Chondrocyte (in vitro differentiated cells): ENCODE measurements at regions not wholly inside any gene's neighbourhood (a gene's known extent, or its start where the extent isn't known, plus 50 kb on each side); places are given as distances from the start of the nearest gene placed in this dataset.

Experiments
- DNase-seq: peaks from one replicate; pipeline ENCODE4 v3.0.0; 2021; ENCODE audit warnings: mixed read lengths, low spot score
- H3K27ac Mint-ChIP-seq: one replicate; pipeline ENCODE4 v1.8.0; 2021; ENCODE audit warnings: mild to moderate bottlenecking, moderate library complexity, mixed read lengths; ENCODE audit not compliant: unreplicated experiment
- H3K27me3 Mint-ChIP-seq: 2 replicates; pipeline ENCODE4 v1.8.0; 2021; ENCODE audit warnings: low read depth, mixed read lengths
- H3K36me3 Mint-ChIP-seq: 2 replicates; pipeline ENCODE4 v1.8.0; 2021; ENCODE audit warnings: low read depth, mixed read lengths
- H3K4me1 Mint-ChIP-seq: 2 replicates; pipeline ENCODE4 v1.8.0; 2021; ENCODE audit warnings: low read depth, mild to moderate bottlenecking, mixed read lengths
- H3K4me3 Mint-ChIP-seq: one replicate; pipeline ENCODE4 v1.8.0; 2021; ENCODE audit warnings: mild to moderate bottlenecking, moderate library complexity, mixed read lengths; ENCODE audit not compliant: unreplicated experiment
- H3K9me3 Mint-ChIP-seq: 2 replicates; pipeline ENCODE4 v1.8.0; 2021; ENCODE audit warnings: low read depth, mixed read lengths
- TF ChIP-seq, protein P1 (sequence below): fragments of 200-600 bp; sonication (generic); IDR thresholded peaks from 2 replicates; pipeline ENCODE4 v1.5.0; 2021; ENCODE audit warnings: antibody characterized with exemption, mild to moderate bottlenecking, moderate library complexity

DNA sequence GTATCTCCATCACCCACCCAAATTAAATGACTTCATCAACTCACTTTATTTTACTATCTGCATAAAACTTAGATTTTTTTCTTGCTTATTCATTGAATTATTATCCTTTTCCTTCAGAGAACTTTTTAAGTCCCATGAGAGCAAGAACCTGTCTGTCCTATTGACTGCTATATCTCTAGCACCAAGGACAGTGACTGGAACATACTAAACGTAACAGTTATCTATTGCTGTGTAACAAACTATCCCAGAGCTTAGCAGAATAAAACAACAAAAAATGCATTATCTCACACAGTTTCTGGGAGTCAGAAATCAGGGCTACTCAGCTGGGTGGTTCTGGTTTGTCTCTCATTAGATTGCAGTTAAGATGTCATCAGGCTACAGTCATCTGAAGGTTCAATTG is 401.7 kb upstream of the AUTS2 start:
- Mint-ChIP-seq H3K4me3 (no peak overlapping the region), H3K27me3 (no peaks in the 10 kb centered on the region), H3K9me3 (peaks cover 11% of the 10 kb centered on the region), H3K36me3 (no peaks in the 10 kb centered on the region), H3K27ac (no peak overlapping the region), H3K4me1 (no peaks in the 10 kb centered on the region)
- DNase-seq: no peak
- TF ChIP-seq, protein P1, sequence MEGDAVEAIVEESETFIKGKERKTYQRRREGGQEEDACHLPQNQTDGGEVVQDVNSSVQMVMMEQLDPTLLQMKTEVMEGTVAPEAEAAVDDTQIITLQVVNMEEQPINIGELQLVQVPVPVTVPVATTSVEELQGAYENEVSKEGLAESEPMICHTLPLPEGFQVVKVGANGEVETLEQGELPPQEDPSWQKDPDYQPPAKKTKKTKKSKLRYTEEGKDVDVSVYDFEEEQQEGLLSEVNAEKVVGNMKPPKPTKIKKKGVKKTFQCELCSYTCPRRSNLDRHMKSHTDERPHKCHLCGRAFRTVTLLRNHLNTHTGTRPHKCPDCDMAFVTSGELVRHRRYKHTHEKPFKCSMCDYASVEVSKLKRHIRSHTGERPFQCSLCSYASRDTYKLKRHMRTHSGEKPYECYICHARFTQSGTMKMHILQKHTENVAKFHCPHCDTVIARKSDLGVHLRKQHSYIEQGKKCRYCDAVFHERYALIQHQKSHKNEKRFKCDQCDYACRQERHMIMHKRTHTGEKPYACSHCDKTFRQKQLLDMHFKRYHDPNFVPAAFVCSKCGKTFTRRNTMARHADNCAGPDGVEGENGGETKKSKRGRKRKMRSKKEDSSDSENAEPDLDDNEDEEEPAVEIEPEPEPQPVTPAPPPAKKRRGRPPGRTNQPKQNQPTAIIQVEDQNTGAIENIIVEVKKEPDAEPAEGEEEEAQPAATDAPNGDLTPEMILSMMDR: no peak

DNA sequence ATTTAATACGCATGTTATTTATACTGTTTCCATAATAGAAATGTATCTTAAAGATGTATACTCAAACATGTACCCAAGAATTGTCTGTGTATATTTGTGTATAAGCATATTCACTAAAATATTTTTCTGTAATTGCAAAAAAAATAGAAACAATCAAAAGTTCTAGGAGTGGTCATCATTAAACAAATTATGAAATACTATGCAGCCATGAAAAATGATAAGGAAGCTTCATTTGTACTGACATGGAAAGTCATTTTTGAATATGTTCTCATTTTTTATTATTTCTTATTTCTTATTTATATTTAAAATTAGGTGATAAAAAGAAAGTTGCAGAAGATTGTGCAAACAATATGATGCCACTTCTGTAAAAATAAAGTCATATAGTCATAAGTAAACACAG is 400.0 kb upstream of the AUTS2 start:
- Mint-ChIP-seq H3K4me1 (no peaks in the 10 kb centered on the region), H3K36me3 (no peaks in the 10 kb centered on the region), H3K27ac (no peak overlapping the region), H3K4me3 (no peak overlapping the region), H3K27me3 (no peaks in the 10 kb centered on the region), H3K9me3 (peaks cover 11% of the 10 kb centered on the region)
- TF ChIP-seq, protein P1: no peak
- DNase-seq: no peak

DNA sequence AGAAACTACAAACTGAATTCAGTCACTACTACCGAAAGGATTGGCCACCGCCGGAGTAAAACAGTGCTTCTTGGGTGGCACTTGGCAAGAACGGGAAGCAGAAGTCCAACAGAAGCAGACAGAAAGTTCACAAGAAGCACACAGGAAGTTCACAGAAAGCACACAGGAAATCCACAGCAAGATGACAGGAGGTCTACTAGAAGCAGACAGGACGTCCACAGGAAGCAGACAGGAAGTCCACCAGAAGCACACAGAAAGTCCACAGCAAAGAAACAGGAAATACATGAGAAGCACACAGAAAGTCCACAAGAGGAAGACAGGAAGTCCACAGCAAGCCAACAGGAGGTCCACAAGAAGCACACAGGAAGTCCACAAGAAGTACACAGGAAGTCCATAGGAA is 399.2 kb upstream of the AUTS2 start:
- TF ChIP-seq, protein P1: no peak
- no peak for DNase-seq
- H3K4me1 Mint-ChIP-seq: no peaks in the 10 kb centered on the region
- H3K27me3 Mint-ChIP-seq: no peaks in the 10 kb centered on the region
- no peak overlapping the region for H3K4me3 Mint-ChIP-seq
- no peak overlapping the region for H3K27ac Mint-ChIP-seq
- H3K9me3 Mint-ChIP-seq: peaks cover 8% of the 10 kb centered on the region
- H3K36me3 Mint-ChIP-seq: no peaks in the 10 kb centered on the region

DNA sequence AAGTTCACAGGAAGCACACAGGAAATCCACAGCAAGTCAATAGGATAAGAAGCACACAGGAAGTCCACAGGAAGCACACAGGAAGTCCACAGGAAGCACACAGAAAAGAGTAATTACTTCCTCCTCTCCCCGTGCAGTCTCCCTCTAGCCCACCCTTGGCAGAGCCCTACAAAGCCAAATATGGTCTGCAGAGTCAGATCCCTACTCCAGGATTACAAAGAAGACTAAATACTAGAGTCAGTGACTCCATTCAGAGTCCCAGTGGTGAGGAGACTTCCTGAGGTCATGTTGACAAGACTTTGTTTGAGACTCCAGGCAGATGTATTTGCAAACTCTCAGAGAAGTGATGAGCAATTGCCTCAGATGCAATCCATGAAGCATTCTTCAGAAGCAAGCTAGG is 398.6 kb upstream of the AUTS2 start:
- H3K4me1 Mint-ChIP-seq: no peaks in the 10 kb centered on the region
- TF ChIP-seq, protein P1: no peak
- no peak overlapping the region for H3K4me3 Mint-ChIP-seq
- H3K27me3 Mint-ChIP-seq: no peaks in the 10 kb centered on the region
- no peaks in the 10 kb centered on the region for H3K36me3 Mint-ChIP-seq
- DNase-seq: no peak
- H3K27ac Mint-ChIP-seq: no peak overlapping the region
- peaks cover 8% of the 10 kb centered on the region for H3K9me3 Mint-ChIP-seq

DNA sequence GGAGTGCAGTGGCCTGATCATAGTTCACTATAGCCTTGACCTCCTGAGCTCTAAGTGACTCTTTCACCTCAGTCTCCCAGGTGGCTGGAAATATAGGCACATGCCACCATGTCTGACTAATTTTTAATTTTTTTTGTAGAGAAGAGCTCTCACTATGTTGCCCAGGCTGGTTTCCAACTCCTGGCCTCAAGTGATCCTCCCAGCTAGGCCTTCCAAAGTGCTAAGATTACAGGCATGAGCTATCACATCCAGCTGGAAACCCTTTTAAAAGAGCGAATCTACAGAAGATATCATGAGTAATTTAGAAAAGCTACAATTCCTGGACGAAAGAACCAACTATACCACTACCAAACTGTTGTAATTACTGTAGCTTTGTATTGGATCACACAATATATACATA is 394.4 kb upstream of the AUTS2 start:
- Mint-ChIP-seq H3K4me1 (no peaks in the 10 kb centered on the region), H3K4me3 (no peak overlapping the region), H3K9me3 (no peaks in the 10 kb centered on the region), H3K27me3 (peaks cover 3% of the 10 kb centered on the region), H3K36me3 (no peaks in the 10 kb centered on the region), H3K27ac (no peak overlapping the region)
- no peak for DNase-seq
- TF ChIP-seq, protein P1: no peak
